ENCODE measurements at regions not wholly inside any gene's neighbourhood (a gene's known extent, or its start where the extent isn't known, plus 50 kb on each side); places are given as distances from the start of the nearest gene placed in this dataset.

- TF ChIP-seq CTCF (IDR thresholded peaks at IDR 0.05) (no peak), POLR2A (IDR thresholded peaks at IDR 0.05) (no peak)
- H3K4me3 ChIP-seq (ENCODE audit: low read depth, poor library complexity, severe bottlenecking): no peak overlapping the region
- DNase-seq (ENCODE audit: low spot score in 2 of 2): no peak
- 82% methylated on average over 2 of the region's 2 CpGs for WGBS, 2 donors
- intact Hi-C loops (cut with DNase I; ENCODE audit: low total_unique reads): no loop called here
These were observed 99.1 kb upstream of the NPHP3 start for GRCh38 chr3:132821314-132821713.

GRCh38 chr3:132818251-132818650 is 96.0 kb upstream of the NPHP3 start:
- intact Hi-C loops (cut with DNase I; ENCODE audit: low total_unique reads): no loop called here
- WGBS, 2 donors: 93 to 96% methylated on average over 1 of the region's 1 CpG
- H3K4me3 ChIP-seq (ENCODE audit: low read depth, poor library complexity, severe bottlenecking): no peak overlapping the region

DNA sequence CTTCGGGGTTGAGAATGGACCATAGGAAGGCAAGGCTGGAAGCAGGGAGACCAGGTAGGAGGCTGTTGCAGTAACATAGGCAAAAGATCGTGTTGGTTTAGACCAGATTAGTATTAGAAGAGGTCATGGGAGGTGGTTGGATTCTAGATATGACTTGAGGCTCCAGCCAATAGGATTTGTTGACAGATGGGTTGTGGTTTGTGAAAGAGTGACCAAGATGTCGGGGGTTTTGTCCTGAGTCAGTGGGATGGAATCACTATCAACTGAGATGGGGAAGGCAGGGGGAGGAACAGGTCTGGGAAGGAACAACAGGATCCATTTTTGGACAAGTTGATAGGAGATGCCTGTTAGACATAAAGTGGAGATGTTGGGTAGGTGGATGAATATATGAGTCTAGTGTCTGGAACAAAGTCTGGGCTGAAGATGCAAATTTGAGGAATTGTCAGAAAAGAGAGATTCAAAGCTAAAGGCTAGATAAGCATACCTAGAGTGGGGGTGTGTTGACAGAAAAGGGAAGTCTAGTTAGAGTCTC is 95.5 kb upstream of the NPHP3 start:
- TF ChIP-seq CTCF (IDR thresholded peaks at IDR 0.05): no peak
- no peak for TF ChIP-seq POLR2A (IDR thresholded peaks at IDR 0.05)
- DNase-seq (ENCODE audit: low spot score in 2 of 2): no peak
- 82 to 92% methylated on average over 3 of the region's 3 CpGs for WGBS, 2 donors
- intact Hi-C loops (cut with DNase I; ENCODE audit: low total_unique reads): no loop called here
- no peak overlapping the region for H3K4me3 ChIP-seq (ENCODE audit: low read depth, poor library complexity, severe bottlenecking)

More at GRCh38 chr3:132818251-132818650, 96.0 kb upstream of the NPHP3 start:
- TF ChIP-seq CTCF (IDR thresholded peaks at IDR 0.05): no peak
- no peak for TF ChIP-seq POLR2A (IDR thresholded peaks at IDR 0.05)
- DNase-seq (ENCODE audit: low spot score in 2 of 2): no peak

- WGBS, 2 donors: 31 to 33% methylated on average over 1 of the region's 1 CpG
- intact Hi-C loops (cut with DNase I; ENCODE audit: low total_unique reads): no loop called here
These were observed 82.9 kb upstream of the NPHP3 start for GRCh38 chr3:132805071-132805470.

GRCh38 chr3:132804498-132804897 is 82.3 kb upstream of the NPHP3 start:
- H3K4me3 ChIP-seq (ENCODE audit: low read depth, poor library complexity, severe bottlenecking): no peak overlapping the region
- DNase-seq (ENCODE audit: low spot score in 2 of 2): no peak
- intact Hi-C loops (cut with DNase I; ENCODE audit: low total_unique reads): no loop called here
- no peak for TF ChIP-seq CTCF (IDR thresholded peaks at IDR 0.05)
- no peak for TF ChIP-seq POLR2A (IDR thresholded peaks at IDR 0.05)

More at GRCh38 chr3:132805071-132805470, 82.9 kb upstream of the NPHP3 start:
- no peak for DNase-seq (ENCODE audit: low spot score in 2 of 2)
- TF ChIP-seq CTCF (IDR thresholded peaks at IDR 0.05) (no peak), POLR2A (IDR thresholded peaks at IDR 0.05) (no peak)
- H3K4me3 ChIP-seq (ENCODE audit: low read depth, poor library complexity, severe bottlenecking): no peak overlapping the region

- intact Hi-C loops (cut with DNase I; ENCODE audit: low total_unique reads): no loop called here
- 77 to 85% methylated on average over 4 of the region's 4 CpGs for WGBS, 2 donors
- no peak for DNase-seq (ENCODE audit: low spot score in 2 of 2)
- TF ChIP-seq POLR2A (IDR thresholded peaks at IDR 0.05): no peak
- no peak for TF ChIP-seq CTCF (IDR thresholded peaks at IDR 0.05)
- no peak overlapping the region for H3K4me3 ChIP-seq (ENCODE audit: low read depth, poor library complexity, severe bottlenecking)
These were observed 81.7 kb upstream of the NPHP3 start for GRCh38 chr3:132803889-132804288.

Data from lower leg skin (tissue), 4 donors.